Inflammatory macrophage (primary cell): ENCODE measurements at regions not wholly inside any gene's neighbourhood (a gene's known extent, or its start where the extent isn't known, plus 50 kb on each side); places are given as distances from the start of the nearest gene placed in this dataset.

Experiments
- DNase-seq, 2 donors: peaks; one replicate each; pipeline ENCODE4 v3.0.0-alpha.2; 2020 to 2022

- no peak for DNase-seq
These were observed 53.4 kb downstream of the GAS1 start for GRCh38 chr9:86893811-86894490.

GRCh38 chr9:86892576-86892975, 54.7 kb downstream of the GAS1 start:
- no peak for DNase-seq

- DNase-seq: no peak
These were observed 55.3 kb downstream of the GAS1 start for GRCh38 chr9:86891886-86892437.

GRCh38 chr9:86891091-86891490, 56.2 kb downstream of the GAS1 start:
- DNase-seq: no peak

GRCh38 chr9:86885232-86885631, 62.1 kb downstream of the GAS1 start:
- DNase-seq: no peak

- DNase-seq: no peak
These were observed 70.6 kb downstream of the GAS1 start for GRCh38 chr9:86876621-86877196.

GRCh38 chr9:86868616-86869015, 78.7 kb downstream of the GAS1 start:
- DNase-seq: no peak

- no peak for DNase-seq
These were observed 79.4 kb downstream of the GAS1 start for GRCh38 chr9:86867804-86868313.

GRCh38 chr9:86865952-86866351, 81.4 kb downstream of the GAS1 start:
- DNase-seq: no peak

GRCh38 chr9:86860006-86860405, 87.3 kb downstream of the GAS1 start:
- no peak for DNase-seq

GRCh38 chr9:86859056-86859455, 88.2 kb downstream of the GAS1 start:
- no peak for DNase-seq

GRCh38 chr9:86858009-86858408, 89.3 kb downstream of the GAS1 start:
- DNase-seq: no peak

- DNase-seq: no peak
These were observed 91.0 kb downstream of the GAS1 start for GRCh38 chr9:86856259-86856658.

- DNase-seq: no peak
These were observed 92.3 kb downstream of the GAS1 start for GRCh38 chr9:86854898-86855523.

GRCh38 chr9:86846656-86847055, 100.7 kb downstream of the GAS1 start:
- no peak for DNase-seq

GRCh38 chr9:86843206-86843605, 104.1 kb downstream of the GAS1 start:
- DNase-seq: no peak

- no peak for DNase-seq
These were observed 104.7 kb downstream of the GAS1 start for GRCh38 chr9:86842573-86842972.

- no peak for DNase-seq
These were observed 107.8 kb downstream of the GAS1 start for GRCh38 chr9:86839522-86839921.

- DNase-seq: no peak
These were observed 108.5 kb downstream of the GAS1 start for GRCh38 chr9:86838519-86839497.

GRCh38 chr9:86837345-86837744, 110.0 kb downstream of the GAS1 start:
- no peak for DNase-seq

GRCh38 chr9:86836797-86837196, 110.5 kb downstream of the GAS1 start:
- DNase-seq: no peak

- no peak for DNase-seq
These were observed 111.0 kb downstream of the GAS1 start for GRCh38 chr9:86836266-86836665.

- no peak for DNase-seq
These were observed 117.0 kb downstream of the GAS1 start for GRCh38 chr9:86830356-86830755.
